ENCODE measurements at regions not wholly inside any gene's neighbourhood (a gene's known extent, or its start where the extent isn't known, plus 50 kb on each side); places are given as distances from the start of the nearest gene placed in this dataset.
A peak's percentile ranks its signal among the peaks of the same experiment; 100 is the strongest.

GRCh38 chr5:165015126-165015525 lies 1509.7 kb downstream of the MAT2B start:
- TF ChIP-seq CTCF (IDR thresholded peaks at IDR 0.05; ENCODE audit: extremely low read depth, insufficient read depth, missing control alignments), result no peak
- in situ Hi-C loops (cut with MboI; ENCODE audit: low pct_unique_long_range_greater_than_20kb, low sequenced_read_pairs, unreplicated experiment), result no loop called here
- DNase-seq (ENCODE audit: low spot score), result no peak

- no peak for DNase-seq (ENCODE audit: low spot score)
- in situ Hi-C loops (cut with MboI; ENCODE audit: low pct_unique_long_range_greater_than_20kb, low sequenced_read_pairs, unreplicated experiment), result no loop called here
- no peak for TF ChIP-seq CTCF (IDR thresholded peaks at IDR 0.05; ENCODE audit: extremely low read depth, insufficient read depth, missing control alignments)
Measured at GRCh38 chr5:165015547-165015946, 1510.1 kb downstream of the MAT2B start.

GRCh38 chr5:165026971-165027370 lies 1521.6 kb downstream of the MAT2B start:
- TF ChIP-seq CTCF (IDR thresholded peaks at IDR 0.05; ENCODE audit: extremely low read depth, insufficient read depth, missing control alignments), result no peak
- in situ Hi-C loops (cut with MboI; ENCODE audit: low pct_unique_long_range_greater_than_20kb, low sequenced_read_pairs, unreplicated experiment), result no loop called here
- no peak for DNase-seq (ENCODE audit: low spot score)

GRCh38 chr5:165028356-165028755 lies 1522.9 kb downstream of the MAT2B start:
- in situ Hi-C loops (cut with MboI; ENCODE audit: low pct_unique_long_range_greater_than_20kb, low sequenced_read_pairs, unreplicated experiment), result no loop called here
- no peak for TF ChIP-seq CTCF (IDR thresholded peaks at IDR 0.05; ENCODE audit: extremely low read depth, insufficient read depth, missing control alignments)
- no peak for DNase-seq (ENCODE audit: low spot score)

GRCh38 chr5:165029099-165029870 lies 1523.9 kb downstream of the MAT2B start:
- DNase-seq (ENCODE audit: low spot score), result no peak
- TF ChIP-seq CTCF (IDR thresholded peaks at IDR 0.05; ENCODE audit: extremely low read depth, insufficient read depth, missing control alignments), result peak; percentile 18
- in situ Hi-C loops (cut with MboI; ENCODE audit: low pct_unique_long_range_greater_than_20kb, low sequenced_read_pairs, unreplicated experiment), result no loop called here

GRCh38 chr5:165030971-165031370 lies 1525.6 kb downstream of the MAT2B start:
- no peak for TF ChIP-seq CTCF (IDR thresholded peaks at IDR 0.05; ENCODE audit: extremely low read depth, insufficient read depth, missing control alignments)
- no peak for DNase-seq (ENCODE audit: low spot score)
- in situ Hi-C loops (cut with MboI; ENCODE audit: low pct_unique_long_range_greater_than_20kb, low sequenced_read_pairs, unreplicated experiment), result no loop called here
